CD1c-positive myeloid dendritic cell (primary cell): ENCODE measurements at regions not wholly inside any gene's neighbourhood (a gene's known extent, or its start where the extent isn't known, plus 50 kb on each side); places are given as distances from the start of the nearest gene placed in this dataset.
"Not testable (repeated sequence)": the region's sequence is repeated elsewhere in the genome, so short reads cannot be mapped to it uniquely, and the experiment has no call there.

ENCODE experiments used
- DNase-seq: peaks from one replicate; pipeline ENCODE4 v3.0.0-alpha.2; 2016; ENCODE audit errors: extremely low spot score

DNA sequence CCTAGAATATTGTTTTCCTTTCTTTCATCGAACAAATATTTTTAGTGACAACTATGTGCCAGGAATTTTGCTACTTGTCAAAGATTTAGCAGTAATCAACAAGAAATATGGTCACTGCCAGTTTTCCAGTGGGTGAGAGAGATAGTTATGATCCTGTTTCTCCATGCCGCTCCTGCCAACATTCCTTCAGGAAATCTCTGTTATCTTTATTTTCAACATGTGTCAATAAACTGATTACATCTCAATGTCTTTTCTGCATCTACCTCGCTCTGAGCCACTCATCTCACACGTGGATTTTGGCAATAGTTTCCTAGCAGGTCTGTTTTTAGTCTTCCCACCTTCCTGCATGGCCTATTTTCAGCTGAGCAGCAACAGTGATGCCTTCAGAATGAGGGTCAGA is 650.0 kb upstream of the STXBP6 start:
- no peak for DNase-seq

DNA sequence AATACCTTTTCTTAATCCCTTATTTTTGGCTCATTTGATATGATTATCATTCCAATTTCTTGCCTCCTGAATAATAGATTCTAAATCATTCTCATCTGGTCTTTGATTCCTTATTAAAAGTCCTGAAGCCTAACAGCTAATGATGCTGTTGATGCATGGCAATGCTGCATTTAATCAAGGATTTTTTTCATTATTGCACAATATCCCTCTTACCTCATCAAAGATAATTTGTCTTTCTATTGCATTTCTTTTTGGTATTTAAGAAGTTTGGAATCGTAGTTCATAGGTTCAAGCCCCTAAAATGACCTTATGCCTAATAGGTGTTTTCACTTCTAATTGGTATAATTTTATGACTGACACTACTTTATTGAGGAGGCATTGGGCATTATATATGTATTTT is 648.2 kb upstream of the STXBP6 start:
- no peak for DNase-seq

DNA sequence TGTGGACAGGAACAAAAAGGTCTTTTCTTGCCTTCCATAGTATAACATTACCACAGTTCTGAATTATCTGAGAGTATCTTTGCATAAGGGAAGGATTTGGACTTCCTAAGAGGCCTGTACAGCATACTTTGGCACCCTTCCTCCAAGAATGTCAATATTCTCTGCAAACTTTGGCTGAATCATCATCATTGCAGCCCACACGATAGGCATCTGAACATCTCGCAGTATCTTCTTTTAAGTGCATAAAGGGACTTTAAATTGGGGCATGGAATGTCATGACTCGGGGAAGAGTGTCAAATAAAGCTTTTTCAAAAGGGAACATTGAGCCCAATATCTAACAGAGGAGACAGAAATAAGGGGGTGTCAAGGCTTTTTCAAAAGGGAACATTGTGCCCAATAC is 646.2 kb upstream of the STXBP6 start:
- no peak for DNase-seq

DNA sequence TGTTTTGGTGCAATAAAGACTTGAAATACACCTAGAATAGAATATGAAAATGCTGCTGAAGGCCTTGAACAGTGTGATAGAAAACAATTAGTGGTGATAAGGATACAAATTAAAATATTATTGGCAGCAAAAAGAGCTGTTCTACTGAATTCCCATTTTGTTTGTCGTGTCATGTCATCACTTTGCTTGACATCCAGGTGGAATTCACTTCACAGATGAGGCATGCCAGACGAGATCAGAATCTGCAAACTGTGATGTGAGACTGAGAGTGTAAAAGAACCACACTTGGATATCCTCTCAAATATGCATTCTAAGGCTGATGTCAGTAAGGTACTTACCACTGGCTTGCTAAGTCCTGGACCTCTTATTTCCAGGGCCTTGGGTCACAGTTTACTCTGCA is 635.1 kb upstream of the STXBP6 start:
- no peak for DNase-seq

DNA sequence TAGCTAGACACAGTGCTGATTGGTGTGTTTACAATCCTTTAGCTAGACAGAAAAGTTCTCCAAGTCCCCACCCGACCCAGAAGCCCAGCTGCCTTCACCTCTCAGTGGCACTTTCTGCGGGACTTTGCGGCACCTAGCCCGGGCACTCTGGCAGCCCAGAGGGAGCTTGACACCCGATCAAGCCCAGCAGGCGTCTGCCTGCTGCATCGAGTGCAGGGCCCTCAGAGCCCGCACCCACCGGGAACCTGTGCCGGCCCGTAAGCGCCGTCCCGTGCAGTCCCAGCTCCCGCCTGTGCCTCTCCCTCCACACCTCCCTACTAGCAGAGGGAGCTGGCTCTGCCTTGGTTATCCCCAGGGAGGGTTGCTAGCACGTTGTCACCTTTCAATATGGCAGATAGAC is 631.0 kb upstream of the STXBP6 start:
- no peak for DNase-seq

DNA sequence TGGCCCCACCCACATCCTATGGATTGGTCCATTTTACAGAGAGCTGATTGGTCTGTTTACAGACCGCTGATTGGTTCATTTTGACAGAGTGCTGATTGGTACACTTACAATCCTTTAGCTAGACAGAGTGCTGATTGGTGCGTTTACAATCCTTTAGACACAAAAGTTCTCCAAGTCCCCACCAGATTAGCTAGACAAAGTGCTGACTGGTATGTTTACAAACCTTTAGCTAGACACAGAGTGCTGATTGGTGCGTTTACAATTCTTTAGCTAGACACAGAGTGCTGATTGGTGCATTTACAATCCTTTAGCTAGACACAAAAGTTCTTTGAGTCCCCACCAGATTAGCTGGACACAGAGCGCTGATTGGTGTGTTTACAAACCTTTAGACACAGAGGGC is 630.6 kb upstream of the STXBP6 start:
- DNase-seq: not testable (repeated sequence)

DNA sequence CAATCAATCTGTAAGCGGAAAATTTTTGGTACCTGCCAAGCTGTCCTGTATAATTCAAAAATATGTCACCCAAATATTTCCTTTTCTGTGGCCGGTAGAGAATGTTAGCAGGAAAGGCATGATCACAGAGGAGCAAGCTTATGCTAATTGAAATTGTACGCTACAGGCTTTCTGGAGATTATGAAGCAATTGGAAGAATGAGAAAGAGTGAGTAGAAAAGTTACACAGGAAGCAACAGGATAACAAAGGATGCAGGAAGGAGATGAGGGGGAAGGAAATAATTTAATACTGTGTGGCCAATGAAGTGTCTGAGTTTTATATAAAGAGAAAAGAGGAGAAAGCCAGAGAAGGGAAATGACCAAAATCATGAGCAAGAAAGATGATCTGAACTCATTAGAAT is 627.2 kb upstream of the STXBP6 start:
- DNase-seq: no peak

DNA sequence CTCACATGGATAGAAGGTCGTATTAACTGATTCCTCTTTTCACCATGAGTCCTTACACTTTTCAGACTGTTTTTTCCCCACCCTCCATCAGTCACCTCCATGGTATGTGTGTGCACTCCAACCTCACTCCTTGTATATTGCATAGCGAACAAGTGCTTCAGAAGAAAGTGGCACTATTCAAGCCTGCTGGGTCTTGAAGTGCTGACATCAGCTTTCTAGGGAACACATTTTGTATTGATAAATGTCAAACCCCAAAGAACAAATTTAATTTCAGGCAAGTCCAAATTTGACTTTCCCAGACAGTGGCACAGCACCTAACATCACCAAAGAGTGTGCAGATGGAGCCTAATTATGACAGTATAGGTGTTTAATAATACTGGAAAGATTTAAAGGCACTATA is 617.4 kb upstream of the STXBP6 start:
- no peak for DNase-seq

DNA sequence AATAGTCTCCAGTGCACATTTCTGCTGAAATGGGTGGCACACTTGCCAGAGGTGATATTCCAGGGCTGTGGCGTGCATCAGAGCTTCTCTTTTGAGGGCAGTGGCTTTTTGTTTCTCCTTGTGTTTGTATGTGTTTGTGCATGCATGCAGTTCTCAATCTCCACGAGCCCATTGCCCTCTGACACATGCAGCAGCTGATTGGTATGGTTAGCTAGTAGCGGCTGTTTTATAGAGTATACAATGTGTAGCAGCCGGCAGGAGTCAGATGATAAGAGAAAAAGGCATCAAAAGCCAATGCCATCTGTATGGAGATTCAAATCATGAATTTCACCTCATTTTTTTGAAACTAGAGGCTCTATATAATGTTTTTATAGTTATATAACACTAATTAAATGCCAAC is 616.9 kb upstream of the STXBP6 start:
- no peak for DNase-seq

DNA sequence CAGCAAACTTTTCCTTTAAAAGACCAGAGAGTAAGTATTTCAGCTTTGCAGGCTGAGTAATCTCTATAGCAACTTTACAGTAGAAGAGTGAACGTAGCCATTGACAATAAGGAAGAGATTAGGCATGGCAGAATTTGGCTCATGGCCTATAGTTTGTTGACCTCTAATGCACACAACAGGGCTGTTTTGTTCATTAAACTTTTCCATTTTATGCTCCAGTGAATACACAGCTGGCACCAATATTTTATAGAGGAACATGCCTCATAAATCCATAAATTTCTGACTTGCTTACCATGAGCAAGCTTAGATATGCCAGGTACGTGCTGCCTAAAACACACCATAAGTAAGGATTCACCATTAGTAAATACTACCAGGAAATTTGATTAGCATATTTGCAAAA is 609.0 kb upstream of the STXBP6 start:
- no peak for DNase-seq

DNA sequence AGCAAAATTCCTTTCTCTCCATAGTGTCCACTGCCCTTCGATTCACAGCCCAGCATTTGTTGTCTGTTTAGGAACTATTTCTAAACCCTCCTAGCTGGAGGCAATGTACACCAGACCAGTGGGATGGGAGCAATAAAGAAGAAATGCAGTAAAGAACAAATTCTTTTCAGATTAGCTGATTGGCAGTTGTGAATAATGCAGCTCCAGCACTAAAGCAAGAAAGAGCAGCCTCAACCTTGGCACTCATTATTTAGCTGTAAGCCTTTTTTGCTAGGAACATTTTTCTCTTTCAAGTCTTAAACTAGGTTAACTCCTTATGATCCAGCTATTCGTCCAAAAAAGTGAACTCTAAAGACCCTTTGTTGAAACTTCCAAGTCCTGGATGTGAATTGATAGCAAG is 580.5 kb upstream of the STXBP6 start:
- no peak for DNase-seq

DNA sequence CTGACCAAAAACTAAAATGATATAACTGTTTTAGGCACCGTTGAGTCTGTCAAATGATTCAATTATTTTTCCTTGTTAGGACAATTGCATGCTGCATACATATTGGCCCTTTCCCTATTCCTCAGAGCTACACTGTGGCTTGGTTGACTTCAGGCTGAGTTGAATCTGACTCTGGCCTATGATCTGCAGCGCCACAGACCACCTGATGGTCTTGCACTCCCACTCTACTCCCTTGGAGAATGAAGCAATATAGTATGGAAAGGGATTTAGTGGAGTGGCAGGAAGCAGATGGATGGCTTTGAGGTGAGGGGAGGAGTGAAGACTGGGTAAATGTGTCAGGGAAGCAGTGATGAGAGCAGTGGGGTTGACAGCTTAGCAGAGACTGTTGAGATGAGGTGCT is 579.0 kb upstream of the STXBP6 start:
- DNase-seq: no peak

DNA sequence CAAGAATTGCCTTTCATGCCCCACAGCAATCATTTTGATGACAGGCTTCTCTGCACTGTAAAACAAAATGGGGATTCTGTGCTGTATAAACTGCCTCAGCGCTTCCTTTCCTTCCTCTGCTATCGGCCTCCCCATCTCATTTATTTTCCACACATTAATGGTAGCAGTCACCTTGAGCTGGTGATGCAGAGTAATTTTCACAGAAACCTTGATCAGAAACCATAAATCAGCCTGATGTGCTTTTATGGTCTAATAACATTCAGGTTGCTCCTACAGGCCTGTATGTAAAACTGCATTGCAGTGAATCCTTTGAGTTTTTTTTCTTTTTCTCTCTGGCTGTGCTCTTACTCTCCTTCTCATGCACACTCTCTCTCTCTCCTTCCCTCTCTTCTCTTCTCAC is 578.4 kb upstream of the STXBP6 start:
- no peak for DNase-seq

DNA sequence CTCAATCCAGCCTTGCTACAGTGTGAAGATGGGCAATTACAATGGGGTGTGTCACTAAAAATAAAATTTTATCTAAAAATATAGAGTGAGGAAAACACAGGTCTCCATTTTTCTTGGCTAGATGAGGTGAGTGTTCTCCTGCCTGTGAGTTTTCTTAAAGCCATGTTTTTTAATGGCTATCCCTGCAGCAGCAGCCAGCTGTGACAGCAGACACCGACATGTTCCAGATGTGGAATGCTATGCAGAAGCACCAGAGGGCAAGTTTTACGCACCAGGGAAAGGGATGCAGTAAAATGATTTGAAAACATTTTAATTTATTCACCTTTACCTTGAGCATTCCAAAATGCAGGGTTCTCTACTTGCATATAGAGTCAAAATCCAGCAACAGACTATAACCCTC is 577.0 kb upstream of the STXBP6 start:
- DNase-seq: no peak

DNA sequence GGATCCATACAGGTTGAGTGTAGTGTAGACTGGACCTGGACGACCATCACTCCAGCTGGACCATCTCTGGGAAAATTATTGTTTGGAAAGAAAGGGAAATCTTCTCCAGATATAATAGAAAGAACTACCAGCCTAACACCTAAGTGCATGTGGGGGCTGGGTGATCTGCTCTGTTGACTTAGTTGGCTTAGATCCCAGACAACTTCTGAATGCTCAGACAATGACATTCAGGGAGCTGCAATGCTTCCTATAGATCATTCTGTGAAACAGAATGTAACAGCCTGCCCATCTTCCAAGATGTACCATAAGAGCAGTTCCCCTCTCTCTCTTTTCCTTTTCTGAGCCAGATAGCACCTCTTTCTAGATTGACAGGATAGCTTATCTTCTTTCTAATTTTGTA is 572.8 kb upstream of the STXBP6 start:
- DNase-seq: no peak

DNA sequence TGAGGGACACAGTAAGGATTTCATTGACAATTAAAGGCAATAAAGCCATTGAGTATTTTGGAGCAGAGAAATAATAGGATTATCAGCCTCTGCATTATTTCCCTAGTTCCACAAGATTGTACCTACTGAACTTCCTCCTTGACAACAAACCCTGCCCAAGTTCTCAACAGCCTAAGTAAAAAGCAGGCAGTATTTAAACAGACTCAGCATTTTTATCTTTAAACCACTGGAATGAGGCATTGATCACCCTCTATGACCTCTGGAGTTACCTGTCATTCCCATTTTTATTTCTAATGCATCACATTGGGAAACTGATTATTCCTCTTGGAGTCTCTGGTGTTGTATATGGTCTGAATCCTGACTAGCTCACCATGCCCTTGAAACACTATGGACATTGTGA is 570.6 kb upstream of the STXBP6 start:
- no peak for DNase-seq

DNA sequence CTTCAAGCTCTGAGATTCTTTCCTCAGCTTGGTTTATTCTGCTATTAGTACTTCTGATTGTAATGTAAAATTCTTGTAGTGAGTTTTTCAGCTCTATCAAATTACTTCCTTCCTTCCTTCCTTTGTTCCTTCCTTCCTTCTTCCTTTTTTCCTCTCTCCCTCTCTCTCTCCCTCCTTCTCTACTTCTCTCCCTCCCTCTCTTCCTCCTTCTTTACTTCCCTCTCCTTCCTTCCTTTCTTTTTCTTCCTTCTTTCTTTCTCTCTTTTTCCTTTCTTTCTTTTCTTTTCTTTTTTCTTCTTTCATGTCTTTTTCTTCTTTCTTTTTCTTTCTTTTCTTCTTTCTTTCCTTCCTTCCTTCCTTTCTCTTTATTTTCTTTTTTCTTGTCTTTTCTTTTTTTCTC is 565.2 kb upstream of the STXBP6 start:
- DNase-seq: no peak

DNA sequence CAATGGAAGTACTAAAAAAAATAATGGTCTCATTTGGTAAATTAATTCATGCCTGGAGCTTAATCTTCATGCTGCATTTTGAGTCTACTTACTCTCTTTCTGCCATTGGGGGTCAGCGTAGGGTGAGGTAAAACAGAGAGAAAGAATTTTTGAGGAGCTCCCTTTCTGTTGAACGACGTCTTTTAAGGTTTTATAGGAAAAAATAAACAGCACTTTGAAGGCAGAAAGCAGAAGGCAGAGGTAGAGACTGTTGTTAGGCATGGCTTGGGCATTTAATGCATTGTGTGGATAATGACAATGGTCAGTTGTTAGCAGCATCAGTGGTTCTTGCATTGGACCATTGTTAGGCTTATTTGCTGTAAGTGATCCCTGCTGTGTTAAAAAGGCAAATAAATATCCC is 557.2 kb upstream of the STXBP6 start:
- DNase-seq: no peak

DNA sequence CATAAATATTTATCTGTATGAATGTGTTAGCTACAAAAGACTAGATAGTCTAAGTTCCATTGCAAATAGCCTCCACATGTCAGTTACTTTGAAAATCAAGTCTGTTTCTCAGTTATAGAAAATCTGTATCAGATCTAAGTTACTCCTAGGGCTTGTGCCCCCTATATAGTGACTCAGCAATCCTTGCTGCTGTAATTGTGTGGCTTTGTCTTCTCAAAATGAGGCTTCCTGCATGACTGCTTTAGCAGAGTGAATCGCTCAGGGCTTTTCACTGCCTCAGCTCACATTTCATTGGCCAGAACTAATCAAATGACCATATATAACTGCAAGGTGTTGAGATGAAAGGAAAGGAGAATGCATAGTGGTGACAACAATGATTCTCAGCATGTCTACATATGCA is 552.2 kb upstream of the STXBP6 start:
- no peak for DNase-seq

DNA sequence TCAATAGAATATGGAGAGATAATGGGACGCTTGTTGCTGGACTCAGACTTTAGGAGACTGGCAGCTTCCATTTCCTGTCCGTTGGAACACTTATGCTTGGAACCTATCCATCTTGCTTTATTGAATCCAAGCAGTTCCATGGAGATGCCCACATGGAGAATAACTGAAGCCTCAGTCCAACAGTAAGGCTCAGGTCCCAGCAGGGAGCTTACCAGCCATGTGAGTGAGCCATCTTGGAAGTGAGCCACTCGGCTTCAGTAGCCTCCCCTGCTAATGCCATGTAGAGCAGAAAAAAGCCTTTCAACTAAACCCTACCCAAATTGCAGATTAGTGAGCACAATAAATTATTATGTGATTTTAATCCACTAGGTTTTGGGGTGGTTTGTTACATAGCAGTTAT is 538.8 kb upstream of the STXBP6 start:
- no peak for DNase-seq

DNA sequence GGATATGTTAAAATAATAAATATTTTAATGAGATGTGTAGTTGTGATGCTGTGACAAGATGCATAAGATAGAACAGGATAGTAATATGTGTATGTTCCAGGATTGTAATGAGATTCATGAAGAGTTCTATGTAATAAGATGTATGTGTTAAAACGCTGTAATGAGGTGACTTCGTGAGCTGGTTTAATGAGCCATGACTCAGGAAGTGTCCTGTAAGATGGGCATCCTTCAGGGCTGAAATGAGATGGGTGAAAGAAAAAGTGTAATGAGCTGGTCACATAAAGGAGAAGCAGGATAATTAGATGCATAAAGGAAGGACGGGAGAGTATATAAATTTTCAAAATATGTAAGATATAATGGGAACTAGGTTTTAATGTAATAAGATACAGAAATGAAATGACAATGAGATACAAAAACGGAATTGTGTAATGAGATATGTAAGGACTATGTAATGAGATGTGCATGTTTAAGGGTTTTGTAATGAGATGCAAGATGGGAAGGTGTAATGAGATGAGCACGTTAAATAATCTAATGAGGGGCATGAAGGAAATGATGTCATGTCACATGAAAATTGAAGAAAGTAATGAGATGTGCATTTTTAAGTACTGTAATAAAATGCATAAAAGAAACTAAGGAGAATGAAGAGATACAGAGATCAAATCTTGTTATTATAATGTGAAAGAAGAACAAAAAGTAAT is 524.8 kb upstream of the STXBP6 start:
- no peak for DNase-seq

DNA sequence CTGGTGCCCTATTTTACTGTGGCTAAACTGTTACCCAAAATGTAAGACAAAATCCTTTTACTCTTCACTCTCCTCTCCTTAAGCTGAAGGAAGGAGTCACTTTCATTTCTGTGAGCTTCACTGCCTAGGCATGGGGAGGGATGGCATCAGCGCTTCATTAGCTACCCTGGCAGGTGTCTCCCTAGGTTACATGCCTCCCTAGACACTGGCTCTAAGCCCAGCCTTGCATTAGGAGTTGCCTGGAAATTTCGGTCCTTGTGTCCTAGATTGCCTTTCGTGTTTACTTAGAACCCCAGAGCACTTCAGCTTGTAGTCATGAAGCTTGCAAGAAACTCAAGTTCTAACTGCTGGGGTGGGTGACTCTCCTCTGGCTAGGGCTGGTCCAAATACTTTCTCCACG is 520.5 kb upstream of the STXBP6 start:
- no peak for DNase-seq

DNA sequence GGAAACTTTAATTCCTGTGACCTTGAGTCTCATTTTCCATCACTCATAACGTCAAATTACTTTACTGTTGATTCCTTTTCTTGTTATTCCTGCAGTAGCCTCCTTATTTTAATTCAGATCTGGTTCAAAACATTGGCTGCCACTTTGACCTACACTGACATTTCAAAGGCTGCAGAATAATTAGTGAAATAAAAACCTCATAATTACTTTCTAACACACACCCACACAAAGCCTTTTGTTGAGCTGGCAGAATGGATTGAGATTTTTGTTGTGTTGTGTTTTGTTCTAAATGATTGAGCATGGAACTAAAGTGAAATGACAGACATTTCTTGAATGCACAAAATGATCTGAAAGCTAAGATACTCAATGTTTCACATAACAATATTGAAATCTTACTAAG is 507.5 kb upstream of the STXBP6 start:
- no peak for DNase-seq

DNA sequence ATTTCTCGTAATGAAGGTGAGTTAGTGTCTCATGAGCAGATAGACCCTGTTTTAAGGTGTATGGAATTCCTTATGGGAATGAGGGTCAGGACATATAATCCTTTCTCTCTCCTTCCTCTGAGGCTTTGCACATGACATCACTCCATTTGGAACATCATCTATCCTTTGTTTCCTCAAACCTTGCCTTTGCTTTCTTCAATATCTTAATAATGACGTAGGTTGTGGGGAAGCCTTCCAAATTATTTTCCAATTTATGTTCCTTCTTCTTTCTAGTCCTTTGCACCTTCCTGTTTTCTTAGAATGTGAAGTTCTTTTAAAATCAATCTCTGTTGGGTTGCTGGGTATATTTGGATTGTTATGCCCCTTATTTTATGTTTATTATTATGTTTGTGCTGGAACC is 502.9 kb upstream of the STXBP6 start:
- DNase-seq: no peak

DNA sequence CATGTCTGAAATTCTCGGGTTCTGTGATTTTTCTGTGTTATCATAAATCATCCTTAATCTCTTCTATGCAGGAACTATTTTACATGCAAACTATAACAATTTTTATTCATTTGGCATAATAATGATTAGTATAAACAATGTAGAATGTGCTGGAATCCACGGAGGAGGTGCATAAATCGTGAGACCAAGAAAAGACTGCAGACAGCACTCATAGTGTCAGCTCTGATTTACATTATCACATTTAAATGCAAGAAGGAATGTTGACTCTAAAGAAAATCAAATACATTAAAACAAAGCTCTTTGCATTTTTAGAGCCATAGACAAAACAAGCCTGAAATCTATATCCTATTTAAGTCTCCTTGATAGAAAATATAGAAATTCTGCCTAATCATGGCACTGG is 501.7 kb upstream of the STXBP6 start:
- DNase-seq: no peak
